GM19372 (cell line): ENCODE measurements at regions not wholly inside any gene's neighbourhood (a gene's known extent, or its start where the extent isn't known, plus 50 kb on each side); places are given as distances from the start of the nearest gene placed in this dataset.
"Not testable (repeated sequence)": the region's sequence is repeated elsewhere in the genome, so short reads cannot be mapped to it uniquely, and the experiment has no call there.

ENCODE experiments used
- ATAC-seq: cut with Tn5 transposase; IDR thresholded peaks from one replicate; pipeline ENCODE4 v1.9.1; 2021; ENCODE audit warnings: mild to moderate bottlenecking, low read depth, moderate library complexity; ENCODE audit not compliant: unreplicated experiment

- not testable (repeated sequence) for ATAC-seq
Measured at GRCh38 chr3:195976876-195977275, 68.5 kb upstream of the TNK2 start.

GRCh38 chr3:195974281-195974680, 65.9 kb upstream of the TNK2 start:
- not testable (repeated sequence) for ATAC-seq

- not testable (repeated sequence) for ATAC-seq
Measured at GRCh38 chr3:195970873-195971272, 62.5 kb upstream of the TNK2 start.

GRCh38 chr3:195969838-195970776, 61.8 kb upstream of the TNK2 start:
- not testable (repeated sequence) for ATAC-seq

- not testable (repeated sequence) for ATAC-seq
Measured at GRCh38 chr3:195969341-195969740, 61.0 kb upstream of the TNK2 start.

- ATAC-seq = not testable (repeated sequence)
Measured at GRCh38 chr3:195968104-195968503, 59.8 kb upstream of the TNK2 start.

- not testable (repeated sequence) for ATAC-seq
Measured at GRCh38 chr3:195967387-195967720, 59.0 kb upstream of the TNK2 start.

GRCh38 chr3:195966563-195967386, 58.4 kb upstream of the TNK2 start:
- ATAC-seq = not testable (repeated sequence)

GRCh38 chr3:195965217-195965616, 56.9 kb upstream of the TNK2 start:
- not testable (repeated sequence) for ATAC-seq

GRCh38 chr3:195964318-195965107, 56.2 kb upstream of the TNK2 start:
- not testable (repeated sequence) for ATAC-seq

GRCh38 chr3:195962222-195962621, 53.9 kb upstream of the TNK2 start:
- not testable (repeated sequence) for ATAC-seq

- ATAC-seq = not testable (repeated sequence)
Measured at GRCh38 chr3:195960971-195961775, 52.8 kb upstream of the TNK2 start.

- ATAC-seq = not testable (repeated sequence)
Measured at GRCh38 chr3:195960164-195960563, 51.8 kb upstream of the TNK2 start.

GRCh38 chr3:195959367-195960157, 51.2 kb upstream of the TNK2 start:
- not testable (repeated sequence) for ATAC-seq

GRCh38 chr3:195958736-195959135, 50.4 kb upstream of the TNK2 start:
- ATAC-seq = not testable (repeated sequence)
